NCI-H226 (cell line): ENCODE measurements at regions not wholly inside any gene's neighbourhood (a gene's known extent, or its start where the extent isn't known, plus 50 kb on each side); places are given as distances from the start of the nearest gene placed in this dataset.
"Not testable (repeated sequence)": the region's sequence is repeated elsewhere in the genome, so short reads cannot be mapped to it uniquely, and the experiment has no call there.

Source experiments
- DNase-seq: peaks from one replicate; pipeline ENCODE4 v3.0.0-alpha.2; 2015

DNA sequence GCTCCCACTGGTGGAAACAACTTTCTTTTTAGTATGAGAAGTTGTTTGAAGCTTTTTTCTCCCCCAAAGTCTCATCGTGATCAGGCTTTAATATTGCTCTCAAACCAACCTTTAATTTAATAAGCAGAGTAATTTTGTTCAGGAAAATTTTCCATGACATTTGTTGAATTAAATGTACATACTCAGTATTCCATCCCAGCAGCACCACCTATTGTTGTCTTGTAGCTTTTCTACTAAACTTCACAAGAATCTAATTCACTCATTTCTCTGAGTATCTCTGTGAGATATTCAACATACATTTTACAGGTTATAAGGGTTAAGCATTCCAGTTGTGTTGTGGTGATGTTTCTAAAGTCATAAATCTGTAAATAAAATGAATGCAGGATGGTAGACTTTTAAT is 218.3 kb upstream of the HAND2 start:
- DNase-seq, result no peak

- no peak for DNase-seq
These were observed 217.7 kb upstream of the HAND2 start for GRCh38 chr4:173747537-173748257.

DNA sequence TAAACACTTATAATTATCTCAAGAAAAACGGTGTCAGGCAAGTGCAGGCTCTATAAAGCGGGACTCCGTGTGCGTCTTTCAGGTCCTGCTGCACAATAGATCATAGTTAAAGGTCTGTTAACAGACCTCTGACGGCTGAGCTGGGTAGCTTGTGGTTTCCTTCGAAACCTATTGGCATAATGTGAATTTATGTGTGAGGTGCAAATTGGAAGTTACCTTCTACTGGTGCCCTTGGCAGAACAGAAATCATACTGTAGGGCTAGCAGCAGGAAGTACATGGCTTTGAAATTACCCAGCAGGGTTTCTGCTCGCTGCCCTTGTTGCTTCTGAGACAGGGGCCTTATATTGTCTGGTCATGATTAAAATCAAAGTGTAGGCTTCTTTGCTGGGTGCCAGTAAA is 216.4 kb upstream of the HAND2 start:
- no peak for DNase-seq

DNA sequence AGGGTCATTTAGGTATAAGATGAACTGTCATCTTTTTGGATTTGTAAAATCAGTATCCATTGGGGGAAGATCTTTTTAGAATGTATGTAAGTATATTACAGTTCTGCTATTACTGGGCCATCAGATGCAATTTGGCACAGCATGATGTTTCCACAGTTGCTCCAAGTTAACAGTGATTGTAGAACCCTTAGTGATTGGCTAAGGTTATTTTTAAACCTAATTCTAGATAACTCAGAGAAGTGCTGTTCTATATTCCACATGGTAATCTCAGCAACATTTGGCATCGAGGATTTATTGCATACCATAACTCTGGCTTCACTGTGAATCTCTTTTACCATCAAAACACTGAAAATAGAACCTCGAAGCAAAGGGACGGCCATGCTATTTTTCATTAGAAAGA is 215.7 kb upstream of the HAND2 start:
- no peak for DNase-seq

DNA sequence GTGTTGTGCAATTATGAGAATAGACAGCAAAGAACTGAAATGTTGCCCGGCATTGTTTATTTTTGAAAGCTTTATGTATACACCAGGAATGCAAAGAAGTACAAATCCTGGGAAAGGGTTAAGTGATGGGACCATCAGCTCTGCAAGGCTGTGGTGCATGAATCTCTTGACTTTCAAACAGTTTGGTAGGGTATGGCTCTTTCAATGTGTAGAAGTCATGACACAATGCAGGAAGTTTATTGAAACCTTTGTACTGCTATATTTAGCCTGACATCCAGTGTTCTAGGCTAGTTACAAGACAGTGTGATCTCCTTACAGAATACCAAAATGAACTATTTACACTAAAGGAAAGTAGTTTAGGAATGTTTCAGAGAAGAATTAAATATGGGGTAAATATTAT is 206.8 kb upstream of the HAND2 start:
- no peak for DNase-seq

DNA sequence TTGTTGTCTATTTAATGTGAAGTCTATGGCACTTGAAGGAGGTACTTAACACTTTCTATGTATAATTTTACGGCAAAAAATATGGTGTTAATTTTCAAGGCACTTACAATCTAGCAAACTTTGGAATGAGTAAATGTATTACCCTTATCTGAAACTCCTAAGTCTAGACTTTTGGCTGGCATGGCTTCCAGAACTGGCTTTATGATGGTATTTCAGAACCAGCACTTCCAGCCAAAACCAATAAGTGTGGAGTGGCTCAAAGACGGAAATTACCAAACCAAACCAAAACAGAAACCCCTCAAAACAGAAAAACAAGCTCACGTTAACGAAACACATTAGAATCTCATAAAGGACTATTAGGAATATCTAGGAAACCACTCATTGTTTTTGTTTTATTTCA is 205.6 kb upstream of the HAND2 start:
- no peak for DNase-seq

- DNase-seq, result no peak
These were observed 205.0 kb upstream of the HAND2 start for GRCh38 chr4:173735049-173735448.

GRCh38 chr4:173731257-173731656 is 201.2 kb upstream of the HAND2 start:
- no peak for DNase-seq

DNA sequence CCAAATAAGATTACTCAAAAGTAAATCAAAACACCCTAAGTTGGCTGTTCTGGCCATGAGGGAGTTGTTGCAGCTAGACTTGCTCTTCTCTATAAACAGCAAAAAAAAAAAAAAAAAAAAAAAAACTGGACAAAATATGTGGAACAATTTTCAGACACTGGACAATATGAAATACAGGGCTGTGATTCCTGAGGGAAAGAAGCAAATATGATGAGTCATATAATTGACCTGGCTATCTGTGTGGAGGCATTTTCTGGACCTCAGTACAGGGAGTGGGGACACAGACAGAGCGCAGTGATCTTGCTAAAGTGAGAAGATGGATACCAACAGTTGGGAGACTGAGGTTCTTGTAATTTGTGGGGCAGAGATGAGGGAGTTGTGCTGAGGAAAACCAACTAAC is 192.0 kb upstream of the HAND2 start:
- no peak for DNase-seq

DNA sequence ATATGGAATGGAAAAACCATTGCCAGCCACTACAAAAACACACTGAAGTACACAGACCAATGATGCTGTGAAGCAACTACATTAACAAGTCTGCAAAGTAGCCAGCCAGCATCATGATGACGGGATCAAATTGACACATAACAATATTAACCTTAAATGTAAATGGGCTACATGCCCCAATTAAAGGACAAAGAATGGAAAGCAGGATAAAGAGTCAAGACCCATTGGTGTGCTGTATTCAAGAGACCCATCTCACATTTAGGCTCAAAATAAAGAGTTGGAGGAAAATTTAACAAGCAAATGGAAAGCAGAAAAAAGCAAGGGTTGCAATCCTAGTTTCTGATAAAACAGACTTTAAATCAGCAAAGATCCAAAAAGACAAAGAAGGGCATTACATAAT is 188.5 kb upstream of the HAND2 start:
- not testable (repeated sequence) for DNase-seq

DNA sequence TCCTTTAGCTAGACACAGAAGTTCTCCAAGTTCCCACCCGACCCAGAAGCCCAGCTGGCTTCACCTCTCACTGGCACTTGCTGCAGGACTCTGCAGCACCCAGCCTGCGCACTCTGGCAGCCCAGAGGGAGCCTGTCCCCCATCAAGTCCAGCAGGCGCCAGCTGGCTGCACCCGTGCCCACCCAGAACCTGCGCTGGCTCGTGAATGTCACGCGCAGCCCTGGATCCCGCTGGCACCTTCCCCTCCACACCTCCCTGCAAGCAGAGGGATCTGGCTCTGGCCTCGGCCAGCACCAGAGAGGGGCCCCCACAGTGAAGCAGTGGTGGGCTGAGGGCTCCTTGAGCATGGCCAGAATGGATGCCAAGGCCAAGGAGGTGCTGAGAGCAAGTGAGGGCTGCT is 187.6 kb upstream of the HAND2 start:
- no peak for DNase-seq

DNA sequence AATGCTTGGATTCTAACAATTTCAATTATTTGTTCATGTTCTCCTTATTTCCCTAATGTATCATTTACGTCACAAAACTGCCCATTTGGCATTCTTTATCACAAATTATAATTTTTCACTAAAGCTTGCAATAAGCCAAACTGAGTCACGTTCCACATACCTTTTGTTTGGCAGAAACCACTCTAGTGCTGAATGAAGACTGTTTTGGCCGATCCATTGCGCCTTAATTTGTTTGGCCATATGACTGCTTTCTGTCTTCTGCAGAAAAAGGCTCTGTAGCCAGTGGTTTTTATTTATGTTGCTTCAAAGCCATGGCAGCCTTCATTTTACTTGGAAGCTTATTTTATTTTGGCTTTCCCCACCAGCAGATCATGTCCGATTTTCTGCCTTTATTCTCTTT is 184.4 kb upstream of the HAND2 start:
- DNase-seq, result no peak

DNA sequence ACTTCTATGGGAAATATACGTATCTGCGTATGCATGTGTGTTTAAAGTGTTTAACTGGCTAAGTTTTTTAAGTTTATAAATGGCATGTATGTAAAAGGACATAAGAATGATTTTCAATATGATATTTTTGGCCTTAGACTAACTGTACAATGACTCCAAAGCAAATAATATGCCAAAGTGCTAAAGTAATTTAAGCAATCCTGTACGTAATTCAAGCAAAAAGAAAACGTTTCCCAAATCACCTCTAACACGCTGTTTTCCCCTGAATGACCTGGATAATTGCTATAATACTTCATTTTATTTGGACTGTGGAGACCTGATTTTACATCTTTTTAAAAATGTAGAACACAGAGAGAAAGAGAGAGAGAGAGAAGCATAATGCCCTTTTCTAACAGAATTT is 183.0 kb upstream of the HAND2 start:
- DNase-seq, result no peak

DNA sequence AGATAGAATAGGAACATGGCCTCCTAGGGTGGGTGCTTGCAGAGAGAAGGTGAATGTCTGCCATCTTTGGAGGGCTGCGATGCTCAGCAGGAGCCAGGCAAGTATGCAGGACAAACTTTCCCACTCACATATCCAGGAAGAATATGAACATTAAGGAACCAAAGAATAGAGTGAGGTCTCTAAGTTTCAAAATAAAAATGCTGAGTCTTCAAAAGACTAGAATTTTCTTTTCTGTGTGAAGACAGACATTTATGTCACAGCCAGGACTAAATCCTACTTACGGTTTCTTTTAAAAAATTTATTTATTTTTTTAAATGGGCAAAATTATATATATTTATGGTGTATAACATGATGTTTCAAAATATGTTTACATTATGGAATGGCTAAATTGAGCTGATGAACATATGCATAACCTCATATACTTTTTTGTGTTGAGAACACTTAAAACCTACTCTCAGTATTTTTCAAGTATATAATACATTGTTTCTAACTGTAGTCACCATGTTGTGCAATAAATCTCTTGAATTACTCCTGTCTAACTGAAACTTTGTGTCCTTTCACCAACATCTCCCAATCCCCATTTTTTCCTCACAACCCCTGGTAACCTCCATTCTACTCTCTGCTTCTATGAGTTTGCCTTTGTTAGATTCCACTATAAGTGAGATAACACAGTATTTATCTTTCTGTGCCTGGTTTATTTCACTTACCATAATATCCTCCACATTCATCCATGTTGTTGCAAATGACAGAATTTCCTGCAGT is 177.8 kb upstream of the HAND2 start:
- DNase-seq, result no peak

DNA sequence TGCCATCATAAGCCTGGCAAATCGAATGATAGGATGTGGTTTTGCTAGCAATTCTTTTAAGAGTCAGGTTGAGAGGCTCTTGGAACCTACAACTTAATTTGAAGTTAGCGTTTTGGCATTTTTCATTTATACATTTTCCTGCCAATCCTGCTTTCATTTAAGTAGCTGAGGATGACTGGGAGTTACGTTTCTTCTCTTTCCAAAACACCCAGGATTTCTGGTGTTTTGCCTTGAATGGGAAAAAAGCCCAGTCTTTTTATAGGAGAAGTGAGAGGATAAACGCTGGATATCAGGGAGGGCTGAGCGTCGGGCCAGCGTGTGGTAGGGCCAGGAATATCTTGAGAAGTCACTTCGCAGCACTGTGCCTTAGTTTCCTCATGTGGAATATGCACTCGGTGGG is 174.2 kb upstream of the HAND2 start:
- no peak for DNase-seq

DNA sequence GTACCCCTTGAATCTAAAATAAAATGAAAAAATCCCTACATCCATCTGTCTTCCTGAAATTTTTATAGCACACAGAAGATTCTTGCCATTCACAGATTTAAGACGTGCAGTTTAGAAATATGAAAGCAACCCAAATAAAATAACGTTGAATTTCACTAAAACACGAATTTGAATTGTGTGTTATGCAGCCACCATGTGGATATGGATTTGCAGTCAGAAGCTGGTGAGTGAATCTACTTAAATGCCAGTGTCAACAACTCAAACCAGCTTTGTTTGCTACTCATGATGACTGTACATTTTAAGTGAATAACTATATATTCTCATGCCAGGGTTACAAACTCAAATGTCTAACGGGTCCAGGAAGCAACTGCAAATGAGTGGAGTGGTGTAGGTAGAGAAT is 173.0 kb upstream of the HAND2 start:
- DNase-seq, result no peak

GRCh38 chr4:173700650-173701049 is 170.6 kb upstream of the HAND2 start:
- DNase-seq, result no peak

DNA sequence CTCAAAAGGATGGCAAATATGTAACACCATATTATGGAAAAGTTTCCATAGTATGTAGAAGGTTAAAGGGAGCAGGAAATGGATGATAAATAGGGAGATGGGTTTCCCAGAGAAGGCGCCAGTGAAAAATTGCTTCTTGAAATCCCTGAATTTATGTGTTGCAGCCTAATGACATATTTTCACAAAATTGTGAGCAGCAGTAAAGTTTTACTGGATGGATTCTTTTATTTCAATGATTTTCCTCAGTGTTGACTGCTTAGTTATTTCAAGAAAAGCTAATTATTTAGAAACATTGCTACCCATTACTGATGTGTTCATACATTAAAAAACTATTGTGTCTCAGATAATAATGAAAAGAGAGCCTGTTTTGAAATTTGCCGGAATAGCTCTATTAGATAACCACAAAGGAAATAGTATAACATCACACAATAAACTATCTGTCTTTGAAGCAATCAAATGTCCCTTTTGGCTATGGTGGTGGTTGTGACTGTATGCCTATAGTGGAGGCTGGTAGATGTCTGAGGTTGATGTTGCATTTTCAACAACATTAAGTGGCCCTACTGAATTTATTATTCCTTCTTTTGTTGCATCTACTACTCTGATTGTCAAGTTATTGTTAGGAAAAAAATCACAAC is 169.9 kb upstream of the HAND2 start:
- no peak for DNase-seq

- no peak for DNase-seq
These were observed 168.7 kb upstream of the HAND2 start for GRCh38 chr4:173698557-173699262.

- no peak for DNase-seq
These were observed 167.8 kb upstream of the HAND2 start for GRCh38 chr4:173697840-173698239.

- DNase-seq, result no peak
These were observed 166.5 kb upstream of the HAND2 start for GRCh38 chr4:173696551-173696950.

DNA sequence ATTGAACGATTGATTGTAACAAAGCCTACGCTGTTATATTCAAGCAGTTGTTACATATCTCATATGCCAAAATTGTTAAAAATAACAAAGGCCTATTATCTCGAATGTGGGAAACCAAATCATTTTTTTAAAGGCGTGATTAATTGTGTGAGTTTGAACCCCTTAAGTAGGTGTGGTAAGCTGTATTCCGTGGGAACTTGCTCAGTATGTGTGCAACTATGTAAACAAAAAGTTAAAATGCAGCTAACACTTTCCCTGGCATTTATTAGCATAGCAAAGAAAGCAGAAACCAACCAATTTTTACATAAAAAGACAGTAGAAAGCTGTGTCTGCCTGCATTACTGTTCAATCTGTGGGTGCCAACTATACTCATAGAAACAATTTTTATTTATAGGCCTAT is 166.0 kb upstream of the HAND2 start:
- DNase-seq, result no peak

- no peak for DNase-seq
These were observed 155.8 kb upstream of the HAND2 start for GRCh38 chr4:173685831-173686210.
